ENCODE measurements at regions not wholly inside any gene's neighbourhood (a gene's known extent, or its start where the extent isn't known, plus 50 kb on each side); places are given as distances from the start of the nearest gene placed in this dataset.

- no peak for TF ChIP-seq POLR2A (IDR thresholded peaks at IDR 0.05)
- no peak for TF ChIP-seq CTCF (IDR thresholded peaks at IDR 0.05)
- no peak for TF ChIP-seq EP300 (IDR thresholded peaks at IDR 0.05; ENCODE audit: low read depth)
- TF ChIP-seq POLR2AphosphoS5 (IDR thresholded peaks at IDR 0.05), result no peak
These were observed 493.5 kb upstream of the WWC1 start for GRCh38 chr5:167797933-167798332.

Data from transverse colon (tissue), 4 donors.